Ecto neural progenitor cell (in vitro differentiated cells): ENCODE measurements at regions not wholly inside any gene's neighbourhood (a gene's known extent, or its start where the extent isn't known, plus 50 kb on each side); places are given as distances from the start of the nearest gene placed in this dataset.

Source experiments
- DNase-seq: peaks from one replicate; pipeline ENCODE4 v3.0.0-alpha.2; 2018; ENCODE audit warnings: low spot score

DNA sequence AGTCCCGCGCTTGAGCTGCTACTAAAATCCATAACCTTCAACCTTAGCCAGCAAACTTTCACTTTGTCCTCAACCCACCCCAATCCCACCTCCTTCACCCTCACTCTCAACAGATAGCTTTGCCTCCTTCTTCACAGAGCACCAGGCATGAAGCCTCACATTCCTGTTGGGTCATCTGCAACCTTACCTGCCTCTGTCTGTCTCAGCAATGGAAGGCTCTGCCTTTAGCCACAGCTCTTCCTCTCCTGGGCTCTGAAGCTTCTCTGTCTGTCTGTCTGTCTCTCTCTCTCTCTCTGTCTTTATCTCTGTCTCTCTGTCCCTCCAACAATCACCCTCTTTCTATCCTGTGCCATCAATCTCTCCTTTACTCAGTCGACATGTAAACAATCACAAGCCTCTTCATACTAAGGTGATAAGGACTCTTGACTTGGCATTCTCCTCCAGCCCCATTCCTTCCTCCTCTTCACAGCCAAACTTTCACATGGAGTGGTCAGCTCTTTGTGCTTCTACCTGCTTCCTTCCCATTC is 220.8 kb downstream of the SPTSSA start:
- DNase-seq, result no peak

DNA sequence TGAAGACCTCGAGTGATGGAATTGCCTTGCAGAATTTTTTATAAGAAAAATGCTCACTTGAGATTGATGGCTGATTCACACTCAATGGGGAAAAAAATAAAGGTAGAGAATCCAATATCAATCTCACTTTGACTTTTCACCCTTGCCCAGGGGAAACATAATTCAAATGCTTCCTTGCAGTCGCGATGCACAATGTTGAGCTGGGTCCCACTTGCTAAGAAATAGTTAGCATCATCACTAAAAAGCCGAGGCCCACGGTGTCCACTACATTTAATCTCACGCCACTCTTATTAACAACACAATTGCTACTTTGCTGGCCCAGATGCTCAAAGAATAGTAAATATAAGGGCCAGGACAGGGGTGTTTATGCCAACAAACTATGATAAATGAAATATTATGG is 223.4 kb downstream of the SPTSSA start:
- DNase-seq, result no peak

DNA sequence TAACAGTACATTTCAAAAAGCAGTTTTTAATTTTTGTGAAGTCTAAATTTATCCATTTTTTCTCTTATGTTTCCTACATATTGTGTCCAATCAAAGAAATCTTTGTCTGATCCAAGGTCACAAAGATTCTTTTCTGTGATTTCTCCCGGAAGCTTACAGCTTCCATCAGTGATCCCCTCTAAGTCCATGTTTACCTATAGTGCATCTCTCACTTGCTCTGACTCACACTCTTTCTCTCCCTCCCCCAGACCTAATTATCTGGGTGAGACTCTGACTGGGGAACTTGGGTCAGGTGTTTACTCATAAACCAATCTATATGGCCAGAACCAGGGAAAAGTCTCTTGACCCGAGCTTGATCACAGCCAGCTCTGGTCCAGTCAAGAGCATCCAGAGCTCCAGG is 224.4 kb downstream of the SPTSSA start:
- no peak for DNase-seq

DNA sequence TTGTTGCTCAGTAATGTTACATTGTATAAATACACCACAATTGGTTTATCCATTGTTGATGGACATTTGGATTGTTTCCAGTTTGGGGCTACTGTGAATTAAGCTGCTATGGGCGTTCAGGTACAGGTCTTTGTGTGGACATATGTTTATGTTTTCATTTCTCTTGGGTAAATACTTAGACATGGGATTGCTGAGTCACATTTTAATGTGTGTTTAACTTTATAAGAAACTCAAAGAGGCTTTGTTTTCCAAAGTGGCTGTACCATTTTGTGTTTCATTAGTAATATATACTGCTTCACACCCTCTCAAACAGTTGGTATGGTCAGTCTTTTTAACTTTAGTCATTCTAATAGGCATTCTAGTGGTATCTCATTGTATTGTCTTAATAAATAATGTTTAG is 225.0 kb downstream of the SPTSSA start:
- DNase-seq, result no peak

DNA sequence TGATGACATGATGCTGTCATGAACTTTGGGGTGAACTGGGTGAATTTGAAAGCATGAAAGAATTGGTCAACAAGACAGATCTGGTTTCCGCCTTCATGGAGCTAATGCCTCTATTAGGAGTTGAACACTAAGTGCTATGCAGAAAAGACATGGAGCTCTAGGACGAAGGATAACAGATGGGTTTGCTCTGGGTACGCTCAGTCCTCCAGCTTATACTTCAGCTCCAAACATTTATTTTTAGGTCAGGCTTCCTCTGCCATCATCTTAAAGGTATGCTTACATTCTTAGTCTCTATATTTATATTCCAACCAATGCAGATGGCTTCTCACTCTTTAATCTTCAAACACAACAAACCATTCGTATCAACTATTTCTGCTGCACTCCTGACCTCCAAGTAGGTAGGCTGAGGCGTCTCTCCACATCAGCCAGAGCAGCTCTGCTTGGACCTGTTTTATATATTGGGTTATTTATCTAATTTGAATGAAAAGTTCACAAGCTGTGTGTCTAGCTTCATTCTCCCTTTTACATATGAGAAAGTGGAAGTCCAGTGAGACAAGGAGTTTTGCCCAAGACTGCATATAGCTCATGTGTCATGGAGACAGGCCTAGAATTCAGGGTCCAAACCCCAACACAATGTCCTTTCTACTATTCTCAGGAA is 226.3 kb downstream of the SPTSSA start:
- DNase-seq, result no peak

DNA sequence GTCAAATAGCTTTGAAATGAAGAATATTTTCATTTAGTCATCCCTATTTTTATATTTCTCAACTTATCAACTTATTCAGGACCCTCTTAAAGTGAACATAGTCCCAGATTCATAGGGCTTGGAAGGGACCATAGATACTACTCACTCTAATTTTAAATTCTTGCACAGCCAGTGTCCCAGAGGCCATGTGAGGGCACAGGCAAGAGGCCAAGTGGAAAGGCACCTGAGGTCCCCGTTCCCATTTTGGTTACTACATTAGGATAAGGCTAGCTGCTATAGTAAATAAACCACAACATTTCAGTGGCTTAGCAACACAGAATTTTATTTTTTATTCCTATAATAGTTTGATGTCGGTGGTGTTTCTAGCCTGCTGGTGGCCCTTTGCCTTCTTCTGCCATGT is 227.8 kb downstream of the SPTSSA start:
- no peak for DNase-seq

DNA sequence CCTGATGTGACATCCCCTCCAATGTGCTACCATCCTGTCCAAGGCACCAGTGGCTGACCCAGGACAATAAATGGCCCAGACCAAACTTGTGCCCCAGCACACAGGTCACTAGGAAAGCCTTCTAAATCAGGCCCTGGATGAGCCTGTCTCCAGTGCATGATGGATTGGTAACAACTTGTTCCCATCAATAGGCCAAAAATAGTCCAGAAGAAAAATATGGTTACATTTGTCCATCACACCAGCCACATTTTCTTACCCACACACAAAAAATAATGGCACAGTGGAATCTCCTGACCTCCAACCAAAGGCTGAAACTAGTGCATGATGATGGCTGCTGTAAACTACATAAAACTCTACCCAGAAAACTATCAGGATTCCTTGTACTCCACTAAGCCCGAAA is 228.4 kb downstream of the SPTSSA start:
- no peak for DNase-seq

DNA sequence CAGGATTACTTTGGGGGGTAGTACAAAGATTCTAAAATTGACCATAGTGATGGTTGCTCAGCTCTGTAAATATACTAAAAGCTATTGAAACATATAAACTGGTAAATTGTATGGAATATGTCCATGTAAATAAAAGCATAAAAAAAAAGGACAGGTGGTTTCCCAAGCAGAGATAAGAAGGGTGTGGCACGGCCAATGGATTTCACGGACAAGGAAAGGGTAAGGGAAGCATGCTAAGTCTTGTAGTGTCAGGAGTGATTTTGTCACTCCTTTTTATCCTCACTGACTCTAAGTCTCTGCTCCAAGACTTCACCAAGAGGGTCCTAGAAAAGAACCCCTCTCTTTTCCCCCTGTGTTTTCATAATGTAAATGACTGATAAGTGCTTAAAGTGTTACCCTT is 229.2 kb downstream of the SPTSSA start:
- DNase-seq, result no peak

DNA sequence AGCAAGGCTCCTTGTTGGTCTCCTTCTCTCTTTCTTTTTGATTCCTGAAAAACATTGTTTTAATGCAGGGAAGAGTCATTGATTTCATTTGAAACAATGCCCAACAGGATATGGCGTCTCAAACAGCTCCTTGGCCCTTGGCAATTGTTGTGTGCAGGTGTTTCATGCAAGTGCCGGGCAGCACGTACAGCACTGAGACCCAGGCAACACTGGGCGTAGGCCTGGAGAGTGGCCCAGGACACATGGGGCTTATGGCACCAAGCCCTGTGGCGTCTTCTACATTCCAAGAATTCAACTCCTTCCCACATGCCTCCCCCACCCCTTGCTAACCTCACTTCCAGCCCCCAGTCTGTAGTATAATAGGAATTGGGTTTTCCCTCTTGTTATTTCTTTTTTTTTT is 230.4 kb downstream of the SPTSSA start:
- no peak for DNase-seq

DNA sequence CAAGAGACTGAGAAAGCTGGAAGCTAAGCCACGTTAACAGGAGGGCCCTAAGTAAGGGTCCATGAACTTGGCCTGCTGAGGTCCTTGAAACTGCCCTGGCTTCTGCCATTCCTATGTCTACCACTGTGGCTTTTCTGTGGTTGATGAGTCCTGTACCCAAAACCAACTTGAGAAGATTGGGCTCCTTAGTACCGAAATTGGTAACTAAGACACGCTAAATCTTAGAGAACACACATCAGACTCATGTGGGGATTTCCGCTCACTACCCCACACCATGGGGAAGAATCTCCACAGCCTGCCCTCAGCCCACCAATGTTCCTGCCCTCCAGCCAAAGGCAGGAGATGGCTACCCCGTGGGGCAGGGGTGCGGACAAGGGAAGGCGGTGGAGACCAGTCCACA is 232.9 kb downstream of the SPTSSA start:
- no peak for DNase-seq

DNA sequence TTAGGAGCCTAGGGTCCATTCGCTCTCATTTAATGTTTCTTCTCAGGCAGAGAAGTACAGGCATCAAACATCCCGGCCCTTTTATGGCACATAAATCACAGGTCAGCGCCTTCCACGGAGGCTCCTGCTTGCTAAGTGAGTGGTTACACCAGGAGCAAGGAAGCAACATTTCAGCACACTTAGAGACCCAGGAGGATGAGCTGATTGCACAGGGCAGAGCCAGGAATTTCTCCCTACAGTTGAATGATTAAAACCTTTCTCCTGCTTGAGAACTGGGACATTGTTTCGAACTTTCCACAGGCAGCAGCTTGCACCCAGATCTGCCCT is 233.4 kb downstream of the SPTSSA start:
- no peak for DNase-seq

DNA sequence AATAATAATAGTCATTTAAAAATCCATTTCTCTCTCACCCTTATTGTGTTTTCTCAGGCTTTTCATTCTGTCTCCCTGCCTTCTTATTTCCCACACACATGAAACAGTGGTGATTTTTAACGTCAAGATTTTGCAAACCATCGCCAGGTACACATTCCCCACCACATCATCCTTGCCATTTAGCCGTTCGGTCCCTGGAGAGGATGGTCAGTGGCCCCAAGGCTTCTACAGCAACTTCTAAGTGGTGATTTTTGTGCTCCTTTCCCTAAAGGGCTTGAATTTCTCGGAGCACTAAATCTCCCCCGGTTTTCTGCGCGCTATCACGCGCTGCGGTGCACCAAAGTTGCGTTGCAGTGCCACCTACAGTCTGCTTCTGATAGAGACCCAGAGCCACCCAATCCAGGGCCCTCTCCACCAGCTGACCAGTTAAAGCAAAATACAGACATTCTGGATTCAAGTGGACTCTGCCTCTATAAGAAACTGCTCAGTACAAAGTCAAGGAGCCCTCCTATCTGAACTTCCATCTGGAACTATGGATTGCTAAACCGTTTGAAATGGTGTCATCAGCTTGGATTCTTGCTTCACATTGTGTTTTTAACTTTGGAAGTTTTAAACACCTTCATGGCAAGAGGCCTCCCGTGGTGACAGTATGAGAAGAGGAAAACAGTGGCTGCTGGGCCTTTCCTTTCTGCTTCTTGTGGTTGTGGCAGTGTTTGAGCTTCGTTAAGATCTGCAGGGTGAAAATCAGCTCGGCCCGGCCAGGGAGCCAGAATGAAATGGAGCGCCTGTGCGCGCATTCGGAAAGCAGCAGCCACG is 234.0 kb downstream of the SPTSSA start:
- peak; percentile 81 for DNase-seq

DNA sequence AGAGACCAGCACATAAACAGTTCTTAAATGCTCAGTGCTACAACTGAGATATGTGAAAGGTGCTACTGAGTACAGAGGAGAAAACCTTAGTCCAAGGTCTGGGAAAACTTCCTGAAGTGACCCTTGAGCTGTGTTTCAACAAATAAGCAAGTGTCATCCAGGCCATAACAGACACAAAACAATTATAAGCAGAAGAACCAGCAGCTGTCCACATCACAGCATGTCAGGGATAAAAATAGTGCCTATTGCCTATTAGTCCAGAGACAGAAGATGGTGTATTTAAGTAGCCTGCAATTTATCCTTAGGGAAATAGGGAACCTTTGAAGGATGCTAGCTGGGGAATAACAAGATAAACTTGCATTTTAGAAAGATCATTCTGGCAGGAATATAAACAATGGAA is 237.8 kb downstream of the SPTSSA start:
- DNase-seq, result no peak

DNA sequence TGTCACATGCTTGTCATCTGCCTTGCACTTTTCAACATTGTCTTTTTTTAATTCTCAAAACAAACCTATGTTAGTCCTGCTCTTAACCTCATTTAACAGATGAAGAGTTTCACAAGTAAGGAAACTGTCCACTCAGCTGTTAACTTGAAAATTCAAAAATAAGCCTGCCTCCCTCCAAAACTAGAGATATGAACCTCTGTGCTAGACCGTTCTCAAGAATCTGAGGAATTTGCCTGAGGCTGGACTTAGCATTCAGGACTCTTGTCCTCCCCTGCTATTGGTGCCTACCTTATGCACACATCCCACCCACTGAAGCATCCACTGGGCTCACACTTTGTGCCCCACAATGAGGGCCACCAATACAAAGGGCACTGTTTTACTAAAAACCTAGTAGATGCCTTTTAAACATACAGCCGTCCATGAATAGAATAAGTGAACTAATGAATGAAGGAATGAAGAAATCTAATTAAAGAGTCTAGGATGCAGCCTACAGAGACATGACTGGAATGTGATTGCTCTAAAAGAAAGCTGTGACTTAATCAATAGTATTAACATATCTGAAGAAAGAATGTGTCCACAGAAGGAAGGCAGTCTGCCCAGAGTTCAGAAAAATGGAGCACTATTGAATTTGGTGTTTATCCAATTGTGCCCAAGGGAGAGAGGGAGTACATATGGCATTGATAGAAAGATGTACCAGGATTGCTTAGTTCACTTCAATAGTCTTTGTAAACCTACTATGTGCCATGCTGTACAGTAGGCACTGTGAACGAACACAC is 238.5 kb downstream of the SPTSSA start:
- DNase-seq, result no peak

DNA sequence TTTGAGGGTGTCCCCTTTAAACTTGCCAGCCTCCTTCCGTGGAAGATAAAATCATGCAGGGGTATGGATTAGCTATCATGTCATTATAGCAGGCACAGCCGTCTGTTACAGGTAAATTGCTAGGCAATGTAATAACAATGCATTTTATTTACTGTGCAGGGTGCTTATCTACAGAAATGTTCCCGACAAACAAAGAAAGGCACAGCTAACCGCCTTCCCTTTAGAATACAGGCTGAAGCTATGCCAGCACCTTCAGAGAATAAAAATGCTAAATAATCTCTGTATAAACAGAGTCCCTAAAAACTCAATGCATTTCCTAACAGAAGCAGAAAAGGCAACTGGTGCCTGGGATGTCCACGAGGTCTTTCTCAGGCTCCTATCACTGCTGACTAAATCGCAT is 239.2 kb downstream of the SPTSSA start:
- no peak for DNase-seq

DNA sequence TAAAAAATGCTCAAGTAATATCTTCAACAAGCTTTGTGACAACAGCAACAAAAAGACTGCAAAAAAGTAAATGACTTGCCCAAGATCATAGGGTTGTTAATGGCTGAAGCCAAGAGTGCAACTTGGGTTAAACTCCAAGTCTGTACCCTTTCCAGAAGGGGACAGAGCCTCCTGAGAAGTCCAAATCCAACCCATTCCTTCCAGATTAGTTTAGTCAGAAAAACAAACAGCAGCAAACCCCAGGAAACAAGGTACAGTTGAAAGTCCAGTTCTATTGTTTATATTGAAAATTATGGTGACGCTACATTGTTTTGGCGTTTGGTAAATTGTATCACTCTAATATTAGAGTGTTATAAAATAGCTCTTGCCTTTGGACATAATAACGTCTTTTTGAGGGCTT is 239.9 kb downstream of the SPTSSA start:
- no peak for DNase-seq

DNA sequence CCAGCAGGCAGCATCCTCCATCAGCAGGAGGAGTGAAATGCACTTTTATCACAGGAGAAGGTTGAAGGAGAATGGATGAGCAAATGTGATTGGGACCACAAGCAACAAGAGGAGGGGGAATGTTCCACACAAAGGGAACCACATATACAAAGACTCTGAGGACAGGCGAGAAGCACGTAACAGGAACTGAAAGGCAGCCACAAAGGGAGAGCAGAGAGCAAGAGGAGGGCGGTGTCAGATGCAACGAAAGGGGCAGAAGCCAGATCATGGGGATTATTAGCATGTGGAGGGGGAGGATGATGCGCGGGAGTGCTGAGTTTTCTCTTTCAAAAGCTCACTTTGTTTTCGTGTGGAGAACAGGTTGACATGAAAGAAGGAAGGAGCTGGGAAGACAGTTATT is 241.1 kb downstream of the SPTSSA start:
- no peak for DNase-seq

DNA sequence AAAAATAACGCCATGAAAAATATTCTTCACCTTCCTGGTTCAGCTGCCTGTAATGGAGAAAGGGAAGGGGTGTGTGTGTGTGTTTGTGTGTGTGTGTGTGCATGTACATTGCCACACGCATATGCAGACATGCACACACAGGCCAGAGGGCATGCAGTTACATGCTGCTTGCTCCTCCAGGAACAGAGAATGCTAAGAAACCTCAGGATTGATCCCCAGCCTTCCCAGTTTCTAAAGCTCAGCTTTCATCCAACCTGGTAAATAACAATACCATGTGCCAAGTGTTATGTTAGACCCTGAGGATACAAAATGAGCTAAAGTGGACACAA is 241.7 kb downstream of the SPTSSA start:
- no peak for DNase-seq

DNA sequence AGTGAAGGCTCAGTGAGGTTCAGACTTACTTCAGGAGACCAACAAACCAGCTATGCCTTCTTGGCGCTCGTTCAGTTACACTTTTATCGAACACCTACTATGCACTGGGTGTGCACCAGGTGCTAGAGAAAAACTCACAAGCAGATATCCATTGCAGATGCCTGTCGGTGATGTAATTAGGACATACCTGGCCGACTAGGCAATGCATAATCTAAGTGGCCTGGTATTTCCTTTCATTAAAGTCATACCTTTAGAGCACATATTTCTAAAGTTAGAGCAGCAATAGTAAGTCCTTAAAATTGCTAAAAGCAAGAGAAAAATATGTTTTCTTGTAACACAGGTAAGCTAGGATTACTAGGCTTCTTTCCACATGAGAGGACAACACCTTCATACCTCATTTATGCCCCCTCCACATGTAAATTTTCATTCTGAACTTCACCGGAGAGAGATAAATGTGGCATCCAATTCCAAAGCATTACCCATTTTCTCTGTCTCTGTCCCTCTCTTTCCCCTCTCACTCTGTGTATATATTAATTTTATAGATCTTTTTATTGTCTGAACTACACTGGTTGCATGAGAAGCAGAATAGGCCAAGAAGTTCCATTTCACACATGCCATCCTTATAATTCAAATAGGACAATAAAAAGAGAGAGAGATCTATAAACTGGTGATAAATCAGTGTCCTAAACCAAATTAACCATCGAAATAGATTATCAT is 242.2 kb downstream of the SPTSSA start:
- no peak for DNase-seq

DNA sequence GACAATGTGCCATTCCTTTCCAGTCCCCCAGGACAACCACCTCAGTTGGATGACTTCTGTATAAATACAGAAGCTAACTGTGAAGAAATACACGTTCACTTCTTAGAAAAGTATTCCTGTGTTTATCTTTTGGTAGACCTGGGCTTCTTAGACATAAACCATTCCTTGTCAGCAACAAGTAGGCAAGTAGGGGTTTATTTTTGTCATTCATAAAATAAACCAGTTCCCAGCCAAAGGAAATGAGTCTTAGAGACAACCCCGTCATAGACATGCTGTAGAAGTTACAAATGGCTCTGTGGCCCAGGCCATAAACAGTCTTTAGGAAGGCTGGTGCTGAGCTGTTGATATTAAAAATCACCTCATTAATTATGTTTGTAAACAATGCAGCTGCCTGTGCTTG is 243.2 kb downstream of the SPTSSA start:
- DNase-seq, result no peak

DNA sequence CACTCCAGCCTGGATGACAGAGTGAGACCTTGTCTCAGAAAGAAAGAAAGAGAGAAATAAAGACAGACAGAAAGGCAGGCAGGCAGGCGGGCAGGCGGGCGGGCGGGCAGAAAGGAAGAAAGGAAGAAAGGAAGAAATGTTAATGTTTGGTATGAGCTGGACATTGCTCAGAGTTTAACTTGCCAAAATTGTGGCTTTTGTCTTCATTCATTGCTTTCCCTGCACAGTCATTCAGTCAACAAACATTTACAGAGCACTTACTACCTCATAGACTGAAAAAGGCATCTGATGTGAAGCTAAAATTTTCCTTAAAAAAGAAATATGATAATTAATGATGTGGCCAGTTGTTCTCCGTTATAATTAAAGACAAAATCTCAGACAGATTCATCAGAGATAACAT is 247.1 kb downstream of the SPTSSA start:
- no peak for DNase-seq

DNA sequence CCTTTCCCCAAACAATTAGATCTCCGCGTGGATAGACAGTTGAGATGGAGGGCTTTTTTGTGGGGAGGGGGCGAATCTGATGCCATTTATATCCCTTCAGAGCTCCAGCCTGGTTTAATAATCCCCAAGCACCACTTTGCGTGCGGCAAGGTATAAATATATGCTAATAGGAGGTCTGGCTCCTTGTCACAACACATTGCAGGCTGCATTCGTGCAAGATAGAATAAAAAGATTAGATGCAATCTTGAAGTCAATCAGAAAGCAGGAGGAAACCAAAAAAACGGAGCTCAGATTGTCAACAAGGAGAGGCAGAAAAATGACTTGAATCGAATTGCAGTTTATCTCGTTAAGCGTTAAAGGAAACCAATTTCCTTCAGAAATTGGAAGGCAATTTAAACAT is 248.7 kb downstream of the SPTSSA start:
- DNase-seq, result no peak
